Effector CD4-positive, alpha-beta T cell (primary cell): ENCODE measurements at regions not wholly inside any gene's neighbourhood (a gene's known extent, or its start where the extent isn't known, plus 50 kb on each side); places are given as distances from the start of the nearest gene placed in this dataset.

Experiments
- DNase-seq: peaks from one replicate; pipeline ENCODE4 v3.0.0-alpha.2; 2020

DNA sequence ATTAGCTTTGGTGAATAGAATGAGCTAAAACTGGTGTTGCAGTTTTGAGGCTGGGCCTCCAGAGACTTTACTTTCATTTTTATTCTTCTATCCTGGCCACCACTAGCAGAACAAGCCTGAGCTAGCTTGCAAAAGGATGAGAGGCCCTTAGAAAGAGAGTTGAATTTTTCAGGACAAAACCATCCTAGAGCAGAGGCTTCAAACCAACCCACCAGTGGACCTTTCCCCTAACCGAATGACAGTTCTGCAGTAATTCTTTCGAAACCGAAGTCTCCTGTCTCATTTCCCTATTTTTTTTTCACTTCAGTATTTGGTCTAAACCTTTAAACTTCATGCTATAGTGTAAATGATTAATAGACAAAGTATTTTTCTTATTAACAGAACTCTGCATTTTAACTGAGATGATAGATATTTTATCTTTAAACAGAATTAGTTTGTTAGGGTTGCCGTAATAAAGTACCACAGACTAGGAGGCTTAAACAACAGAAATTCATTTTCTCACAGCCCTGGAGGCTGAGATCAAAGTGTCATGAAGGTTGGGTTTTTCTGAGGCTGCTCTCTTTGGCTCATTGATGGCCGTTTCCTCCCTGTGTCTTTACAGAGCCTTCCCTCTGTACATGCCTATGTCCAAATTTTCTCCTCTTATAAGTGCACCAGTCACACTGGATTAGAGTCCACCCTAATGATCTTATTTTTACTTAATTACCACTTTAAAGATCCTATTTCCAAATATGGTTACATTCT lies 80.6 kb upstream of the PAK5 start:
- no peak for DNase-seq

GRCh38 chr20:9918348-9918747 lies 79.5 kb upstream of the PAK5 start:
- no peak for DNase-seq

GRCh38 chr20:9916761-9917160 lies 77.9 kb upstream of the PAK5 start:
- DNase-seq: no peak

- DNase-seq: peak; percentile 4
Observed at GRCh38 chr20:9912858-9913434, 74.1 kb upstream of the PAK5 start.

DNA sequence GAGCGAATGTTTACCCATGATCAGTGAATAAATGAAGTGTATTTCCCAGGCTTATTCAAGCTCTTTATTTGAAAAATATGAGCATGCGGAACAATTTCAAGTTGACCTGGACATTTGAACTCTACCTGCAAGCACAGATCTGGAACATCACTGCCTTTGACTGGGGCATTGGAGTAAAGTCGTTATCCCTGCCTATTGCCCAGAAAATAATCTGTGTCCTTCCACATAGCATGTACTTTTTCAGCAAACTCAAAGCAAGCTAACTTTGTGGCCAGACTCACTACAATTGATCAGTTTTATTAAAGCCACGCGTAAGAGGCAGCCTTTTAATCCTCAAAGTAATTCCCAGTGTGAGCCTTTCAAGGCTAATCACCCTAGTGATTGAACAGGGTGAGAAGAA lies 73.4 kb upstream of the PAK5 start:
- DNase-seq: no peak

DNA sequence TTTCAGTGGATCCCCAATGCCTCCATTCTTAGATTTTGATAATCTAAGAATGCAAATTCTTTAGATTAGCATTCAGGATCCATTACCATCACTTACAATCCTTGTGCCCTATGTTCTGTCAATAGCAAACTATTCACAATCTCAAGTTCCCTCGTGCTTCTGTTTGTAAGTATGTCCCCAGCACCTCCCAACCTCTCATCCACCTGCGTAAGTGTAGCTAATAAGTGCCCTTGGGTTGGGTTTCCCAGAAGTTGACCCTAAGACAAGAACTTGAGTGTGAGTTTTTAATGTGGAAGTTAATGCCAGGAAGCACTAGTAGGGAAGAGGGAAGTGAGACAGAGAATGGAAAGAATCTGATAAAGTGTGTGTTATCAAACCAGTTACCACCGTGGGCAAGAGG lies 72.6 kb upstream of the PAK5 start:
- no peak for DNase-seq

- DNase-seq: no peak
Observed at GRCh38 chr20:9909167-9909566, 70.3 kb upstream of the PAK5 start.

GRCh38 chr20:9903048-9903655 lies 64.3 kb upstream of the PAK5 start:
- DNase-seq: no peak

DNA sequence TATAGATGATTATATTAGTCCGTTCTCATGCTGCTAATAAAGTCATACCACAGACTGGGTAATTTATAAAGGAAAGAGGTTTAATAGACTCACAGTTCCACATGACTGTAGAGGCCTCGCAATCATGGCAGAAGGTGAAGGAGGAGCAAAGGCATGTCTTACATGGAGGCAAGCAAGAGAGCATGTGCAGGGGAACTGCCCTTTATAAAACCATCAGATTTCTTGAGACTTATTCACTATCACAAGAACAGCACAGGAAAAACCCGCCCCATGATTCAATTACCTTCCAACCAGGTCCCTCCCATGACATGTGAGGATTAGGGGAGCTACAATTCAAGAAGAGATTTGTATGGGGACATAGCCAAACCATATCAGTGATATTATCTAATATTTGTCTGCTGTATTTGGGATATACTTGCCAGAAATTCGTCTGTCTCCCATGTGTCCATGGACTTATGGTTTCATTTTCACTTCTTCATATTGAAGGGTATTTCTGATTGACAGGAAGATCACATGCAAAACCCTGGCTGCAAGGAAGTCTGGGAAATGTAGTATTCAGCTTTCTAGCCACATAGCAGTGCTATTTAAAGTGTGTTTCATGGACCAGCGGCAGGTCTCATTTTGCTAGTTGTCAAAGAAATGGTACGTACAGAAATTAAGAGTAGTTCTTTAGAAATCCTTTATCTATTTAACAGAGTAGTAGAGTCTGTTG lies 50.5 kb upstream of the PAK5 start:
- DNase-seq: no peak
